Spleen (tissue), 11 donors: ENCODE measurements at regions not wholly inside any gene's neighbourhood (a gene's known extent, or its start where the extent isn't known, plus 50 kb on each side); places are given as distances from the start of the nearest gene placed in this dataset.

Source experiments
- DNase-seq: peaks from one replicate; pipeline ENCODE4 v3.0.0-alpha.2; 2020
- H3K27ac ChIP-seq, 8 donors: fragments of 200-600 bp; sonication (generic) in 7 of 8; 1 replicate in 4 of 8; 2 replicates in 4 of 8; pipeline versions ENCODE4 v1.5.0 to v1.8.0; 2016 to 2021; ENCODE audit warnings: inconsistent platforms in 4 of 8, mild to moderate bottlenecking in 4 of 8, moderate library complexity in 1 of 8
- H3K27me3 ChIP-seq, 7 donors: fragments of 200-600 bp; sonication (generic) in 6 of 7; replicated peaks in 1 of 7; 1 replicate in 4 of 7; 2 replicates in 3 of 7; pipeline versions ENCODE4 v1.5.0 to v1.8.0; 2016 to 2021; ENCODE audit warnings: inconsistent platforms in 3 of 7, mild to moderate bottlenecking in 1 of 7
- H3K36me3 ChIP-seq, 6 donors: fragments of 200-600 bp; sonication (generic) in 5 of 6; 1 replicate in 4 of 6; 2 replicates in 2 of 6; pipeline versions ENCODE4 v1.5.0 to v1.8.0; 2016 to 2021; ENCODE audit warnings: inconsistent platforms in 2 of 6
- H3K4me1 ChIP-seq, 6 donors: fragments of 200-600 bp; sonication (generic) in 5 of 6; 1 replicate in 3 of 6; 2 replicates in 3 of 6; pipeline versions ENCODE4 v1.5.0 to v1.8.0; 2016 to 2021; ENCODE audit warnings: inconsistent platforms in 3 of 6
- H3K4me3 ChIP-seq, 8 donors: fragments of 200-600 bp; sonication (generic) in 7 of 8; 1 replicate in 4 of 8; 2 replicates in 4 of 8; pipeline versions ENCODE4 v1.5.0 to v1.8.0; 2016 to 2021; ENCODE audit warnings: inconsistent platforms in 4 of 8, mild to moderate bottlenecking in 4 of 8, moderate library complexity in 2 of 8
- H3K9me3 ChIP-seq, 8 donors: fragments of 200-600 bp; sonication (generic) in 7 of 8; 1 replicate in 4 of 8; 2 replicates in 4 of 8; pipeline versions ENCODE4 v1.5.0 to v1.8.0; 2016 to 2021; ENCODE audit warnings: inconsistent platforms in 4 of 8
- CTCF ChIP-seq, 11 experiments: fragments of 200-600 bp in 7 of 11; fragments of 450-650 bp in 4 of 11; sonication (generic) in 4 of 11; IDR thresholded peaks in 8 of 11; conservative IDR thresholded peaks in 3 of 11; 1 replicate in 7 of 11; 2 replicates in 4 of 11; pipeline versions ENCODE4 v1.4.0 to v1.8.0; 2016 to 2021; ENCODE audit warnings: antibody characterized with exemption in 11 of 11, inconsistent platforms in 4 of 11, mild to moderate bottlenecking in 1 of 11
- POLR2A ChIP-seq, 3 donors: fragments of 450-650 bp; IDR thresholded peaks; one replicate each; pipeline ENCODE4 v1.5.1; 2017; ENCODE audit warnings: antibody characterized with exemption in 3 of 3, mild to moderate bottlenecking in 1 of 3
- POLR2AphosphoS5 ChIP-seq, 3 donors: sonication (generic); formaldehyde crosslinking; IDR thresholded peaks; one replicate each; pipeline ENCODE4 v1.5.1; 2017; ENCODE audit warnings: antibody characterized with exemption in 3 of 3
- WGBS, 5 donors: extraction: QIAGEN DNeasy Blood & Tissue Kit in 3 of 5; methylation state at CpG; one replicate each; pipeline versions ENCODE4 v1.1.5 to v1.1.7; 2013 to 2018; 5-methylcytosine and 5-hydroxymethylcytosine counted together
- intact Hi-C: fragments of 100-400 bp; cut with DNase I; formaldehyde crosslinking; loops from one replicate; pipeline ENCODE4 v1.15.0; 2023; ENCODE audit warnings: low total_unique reads
- donor health status: healthy with polysubstance abuse.
- donor health status: DM: no; HTN: no; CAD: no; lungs with moderate emphysema.
- donor health status: DM: no; HTN: no; CAD: no.
- donor health status: Bipolar disorder and iron deficiency.
- donor health status: healthy.
- donor health status: DM: no; HTN: no; CAD: no.
- donor health status: DM: yes; HTN: yes; CAD: no.

GRCh38 chr16:50955311-50955710 lies 195.8 kb downstream of the SALL1 start:
- intact Hi-C loops, result no loop called here

GRCh38 chr16:50954469-50954868 lies 196.6 kb downstream of the SALL1 start:
- no peak overlapping the region for H3K4me3 ChIP-seq
- H3K4me1 ChIP-seq, result no peaks in the 10 kb centered on the region
- no peaks in the 10 kb centered on the region for H3K9me3 ChIP-seq
- H3K36me3 ChIP-seq, result no peaks in the 10 kb centered on the region
- TF ChIP-seq POLR2AphosphoS5 (IDR thresholded peaks at IDR 0.05), result no peak
- TF ChIP-seq POLR2A (IDR thresholded peaks at IDR 0.05), result no peak
- no peak for TF ChIP-seq CTCF (IDR thresholded peaks at IDR 0.05 in 8 of 11, conservative IDR thresholded peaks at IDR 0.05 in 3 of 11)
- H3K27me3 ChIP-seq, result peaks cover 0 to 17% (median 0%) of the 10 kb centered on the region in 7 donors
- no peak for DNase-seq
- WGBS, 5 donors, result 53 to 65% (median 57%) methylated on average over 9 of the region's 9 CpGs
- H3K27ac ChIP-seq, result no peak overlapping the region
- intact Hi-C loops, result no loop called here

More at GRCh38 chr16:50955311-50955710, 195.8 kb downstream of the SALL1 start:
- no peaks in the 10 kb centered on the region for H3K9me3 ChIP-seq
- no peaks in the 10 kb centered on the region for H3K4me1 ChIP-seq
- no peak for TF ChIP-seq POLR2A (IDR thresholded peaks at IDR 0.05)
- no peak for TF ChIP-seq POLR2AphosphoS5 (IDR thresholded peaks at IDR 0.05)
- no peak for TF ChIP-seq CTCF (IDR thresholded peaks at IDR 0.05 in 8 of 11, conservative IDR thresholded peaks at IDR 0.05 in 3 of 11)
- no peaks in the 10 kb centered on the region for H3K36me3 ChIP-seq
- H3K27me3 ChIP-seq, result peaks cover 0 to 11% (median 0%) of the 10 kb centered on the region in 7 donors
- 59 to 78% (median 74%) methylated on average over 2 of the region's 2 CpGs for WGBS, 5 donors
- no peak overlapping the region for H3K27ac ChIP-seq
- no peak overlapping the region for H3K4me3 ChIP-seq
- DNase-seq, result no peak

- Histone ChIP-seq H3K27ac (no peak overlapping the region), H3K9me3 (no peaks in the 10 kb centered on the region), H3K4me3 (no peak overlapping the region), H3K36me3 (no peaks in the 10 kb centered on the region), H3K27me3 (peaks cover 0 to 17% (median 0%) of the 10 kb centered on the region in 7 donors), H3K4me1 (no peaks in the 10 kb centered on the region)
- intact Hi-C loops, result no loop called here
- TF ChIP-seq CTCF (IDR thresholded peaks at IDR 0.05 in 8 of 11, conservative IDR thresholded peaks at IDR 0.05 in 3 of 11), result no peak
- no peak for TF ChIP-seq POLR2A (IDR thresholded peaks at IDR 0.05)
- TF ChIP-seq POLR2AphosphoS5 (IDR thresholded peaks at IDR 0.05), result no peak
- 74 to 95% (median 91%) methylated on average over 2 of the region's 2 CpGs for WGBS, 5 donors
- DNase-seq, result no peak
Observed at GRCh38 chr16:50953290-50953689, 197.8 kb downstream of the SALL1 start.

GRCh38 chr16:50950955-50951354 lies 200.1 kb downstream of the SALL1 start:
- no peak for TF ChIP-seq CTCF (IDR thresholded peaks at IDR 0.05 in 8 of 11, conservative IDR thresholded peaks at IDR 0.05 in 3 of 11)
- no peak for TF ChIP-seq POLR2AphosphoS5 (IDR thresholded peaks at IDR 0.05)
- no peak for TF ChIP-seq POLR2A (IDR thresholded peaks at IDR 0.05)
- WGBS, 5 donors, result 46 to 69% (median 62%) methylated on average over 3 of the region's 3 CpGs
- H3K27ac ChIP-seq, result no peak overlapping the region

More at GRCh38 chr16:50950955-50951354, 200.1 kb downstream of the SALL1 start:
- Histone ChIP-seq H3K4me3 (no peak overlapping the region), H3K27me3 (peaks cover 0 to 17% (median 0%) of the 10 kb centered on the region in 7 donors), H3K36me3 (no peaks in the 10 kb centered on the region), H3K4me1 (no peaks in the 10 kb centered on the region), H3K9me3 (no peaks in the 10 kb centered on the region)
- no peak for DNase-seq
- intact Hi-C loops, result no loop called here
